K562 (cell line): ENCODE measurements at regions not wholly inside any gene's neighbourhood (a gene's known extent, or its start where the extent isn't known, plus 50 kb on each side); places are given as distances from the start of the nearest gene placed in this dataset.

ENCODE experiments used
- ATAC-seq: fragments of 200-7000 bp; cut with Tn5 transposase; 3 replicates; pipeline ENCODE4 v1.9.1; 2020; ENCODE audit warnings: moderate library complexity
- BruUV-seq: library from RNA; stranded (reverse); fragments of 400-500 nt; replicated peaks from 2 replicates; lab custom pipeline; 2021; lab: Mats Ljungman, UMichigan
- CTCF ChIA-PET: fragments of 300-600 bp; formaldehyde crosslinking; extraction: SDS; loops from one replicate; lab custom pipeline; 2021; ENCODE audit warnings: low intra/inter-chr PET ratio; lab: Yijun Ruan, JAX
- POLR2A ChIA-PET: fragments of 300-600, 350-650 bp; sonication (Branson Sonifier 250); formaldehyde crosslinking; extraction: SDS; loops from one replicate; lab custom pipeline; 2021; ENCODE audit warnings: antibody characterized with exemption, inconsistent platforms; lab: Yijun Ruan, JAX
- DNase-seq, 4 experiments: peaks; one replicate each; pipeline versions ENCODE4 v3.0.0 to v3.0.0-alpha.2; 2011 to 2018; ENCODE audit warnings: low spot score in 3 of 4, mixed read lengths in 3 of 4; ENCODE audit errors: extremely low read depth in 1 of 4
- FAIRE-seq: peaks from 2 replicates; lab custom pipeline; 2011; peaks lifted over from hg19 to GRCh38; lab: Jason Lieb, UNC
- H2AFZ ChIP-seq: 2 replicates; pipeline ENCODE4 v1.6.0; 2011; ENCODE audit warnings: low read depth, low read length, control low read depth, inconsistent platforms
- H3K27ac ChIP-seq: fragments of 200-600 bp; 3 replicates; pipeline ENCODE4 v1.8.0; 2011; ENCODE audit warnings: low read depth, mild to moderate bottlenecking, control low read depth, inconsistent platforms, low read length, moderate library complexity, mixed read lengths; ENCODE audit errors: extremely low read depth
- H3K27me3 ChIP-seq, 2 experiments: fragments of 300-600 bp in 1 of 2; 2 replicates in 1 of 2; 3 replicates in 1 of 2; pipeline versions ENCODE4 v1.6.0 to v1.8.0; 2011; ENCODE audit warnings: inconsistent platforms in 2 of 2, low read length in 2 of 2, mild to moderate bottlenecking in 1 of 2, mixed read lengths in 1 of 2, moderate library complexity in 1 of 2; ENCODE audit not compliant: control insufficient read depth in 2 of 2, insufficient read depth in 2 of 2
- H3K36me3 ChIP-seq: fragments of 300-600 bp; 3 replicates; pipeline ENCODE4 v1.8.0; 2011; ENCODE audit warnings: mild to moderate bottlenecking, low read length, inconsistent platforms; ENCODE audit not compliant: control insufficient read depth, insufficient read depth
- H3K4me1 ChIP-seq, 2 experiments: fragments of 200-600 bp in 1 of 2; replicated peaks in 1 of 2; 2 replicates in 1 of 2; 3 replicates in 1 of 2; pipeline versions ENCODE4 v1.5.1 to v1.8.0; 2011; ENCODE audit warnings: inconsistent platforms in 2 of 2, low read length in 2 of 2, mild to moderate bottlenecking in 1 of 2, mixed read lengths in 1 of 2, moderate library complexity in 1 of 2; ENCODE audit not compliant: control insufficient read depth in 2 of 2, insufficient read depth in 2 of 2
- H3K4me2 ChIP-seq: 2 replicates; pipeline ENCODE4 v1.6.1; 2011; ENCODE audit warnings: low read length, control low read depth, inconsistent platforms, mixed read lengths; ENCODE audit not compliant: insufficient read depth
- H3K4me3 ChIP-seq: fragments of 200-600 bp; sonication (generic), shearing (Covaris generic); 2 replicates; pipeline ENCODE4 v1.5.1; 2016; ENCODE audit warnings: control low read depth, inconsistent platforms
- H3K79me2 ChIP-seq: fragments of 200-600 bp; 3 replicates; pipeline ENCODE4 v1.8.0; 2011; ENCODE audit warnings: low read length, inconsistent platforms; ENCODE audit not compliant: control insufficient read depth, insufficient read depth
- H3K9ac ChIP-seq, 2 experiments: 2 replicates each; pipeline versions ENCODE4 v1.6.0 to v1.6.1; 2011; ENCODE audit warnings: low read depth in 2 of 2, low read length in 2 of 2, control low read depth in 1 of 2, inconsistent platforms in 1 of 2, mild to moderate bottlenecking in 1 of 2, mixed read lengths in 1 of 2; ENCODE audit not compliant: insufficient read depth in 1 of 2
- H3K9me1 ChIP-seq: one replicate; pipeline ENCODE4 v1.6.0; 2011; ENCODE audit warnings: inconsistent platforms, mild to moderate bottlenecking, low read length, moderate library complexity; ENCODE audit not compliant: control insufficient read depth, insufficient read depth
- H3K9me3 ChIP-seq: replicated peaks from 2 replicates; pipeline ENCODE4 v1.5.1; 2011; ENCODE audit warnings: low read depth, low read length, inconsistent platforms; ENCODE audit not compliant: control insufficient read depth, insufficient read depth
- H4K20me1 ChIP-seq: replicated peaks from 2 replicates; pipeline ENCODE4 v1.6.1; 2011; ENCODE audit warnings: low read length, inconsistent platforms, mixed read lengths; ENCODE audit not compliant: control insufficient read depth, insufficient read depth
- AFF1 ChIP-seq, 2 experiments: fragments of 450-650 bp; IDR thresholded peaks; 2 replicates each; pipeline ENCODE4 v1.6.1; 2018; ENCODE audit warnings: mild to moderate bottlenecking in 2 of 2, low read depth in 1 of 2; ENCODE audit not compliant: partially characterized antibody in 2 of 2
- BACH1 ChIP-seq: fragments of 200-800 bp; sonication (Bioruptor generic); IDR thresholded peaks from 2 replicates; pipeline ENCODE4 v1.6.1; 2016; ENCODE audit warnings: missing genetic modification characterization, missing compliant biosample characterization
- BRCA1 ChIP-seq, 2 experiments: fragments of 450-650 bp in 1 of 2; sonication (generic) in 1 of 2; formaldehyde crosslinking in 1 of 2; IDR thresholded peaks; 2 replicates each; pipeline versions ENCODE4 v1.5.0 to v1.6.1; 2017 to 2020; ENCODE audit warnings: mild to moderate bottlenecking in 1 of 2, missing genetic modification reagents in 1 of 2
- CEBPB ChIP-seq: fragments of 450-650 bp; IDR thresholded peaks from 2 replicates; pipeline ENCODE4 v1.6.1; 2016; ENCODE audit warnings: missing genetic modification characterization, missing compliant biosample characterization
- CGGBP1 ChIP-seq: fragments of 250-450 bp; sonication (Bioruptor Pico); IDR thresholded peaks from 2 replicates; pipeline ENCODE4 v1.9.0; 2021; ENCODE audit warnings: mild to moderate bottlenecking
- FOXO4 ChIP-seq: fragments of 450-650 bp; formaldehyde crosslinking; IDR thresholded peaks from 2 replicates; pipeline ENCODE4 v1.4.0; 2020; ENCODE audit warnings: mild to moderate bottlenecking, moderate library complexity
- NFIC ChIP-seq: fragments of 450-650 bp; IDR thresholded peaks from 2 replicates; pipeline ENCODE4 v1.6.1; 2017; ENCODE audit warnings: mild to moderate bottlenecking, inconsistent platforms
- RBM14 ChIP-seq: fragments of 200-400 bp; formaldehyde crosslinking; IDR thresholded peaks from 2 replicates; pipeline ENCODE4 v1.6.1; 2018; ENCODE audit warnings: low read depth, mild to moderate bottlenecking, low read length, moderate library complexity, borderline replicate concordance; ENCODE audit not compliant: insufficient read depth
- RBM22 ChIP-seq: fragments of 200-400 bp; formaldehyde crosslinking; IDR thresholded peaks from 2 replicates; pipeline ENCODE4 v1.6.1; 2018; ENCODE audit warnings: low read length, low read depth; ENCODE audit not compliant: poor library complexity, severe bottlenecking
- SP2 ChIP-seq: IDR thresholded peaks from 2 replicates; pipeline ENCODE4 v1.6.1; 2011; ENCODE audit warnings: mild to moderate bottlenecking, low read depth, low read length, moderate library complexity; ENCODE audit not compliant: poor library complexity, severe bottlenecking; ENCODE audit errors: extremely low read depth
- TCFL5 ChIP-seq: fragments of 250-450 bp; sonication (Bioruptor Pico); conservative IDR thresholded peaks from 2 replicates; pipeline ENCODE4 v1.6.1; 2021; ENCODE audit warnings: mild to moderate bottlenecking, moderate library complexity, matching md5 sums
- THRA ChIP-seq: fragments of 450-650 bp; IDR thresholded peaks from 2 replicates; pipeline ENCODE4 v1.6.1; 2017; ENCODE audit warnings: mild to moderate bottlenecking, moderate library complexity
- ZNF830 ChIP-seq: fragments of 250-450 bp; sonication (Bioruptor Pico); IDR thresholded peaks from 2 replicates; pipeline ENCODE4 v1.5.0; 2021; ENCODE audit warnings: mild to moderate bottlenecking
- in situ Hi-C: fragments of 300-500 bp; cut with MboI; formaldehyde crosslinking; loops from 4 replicates; pipeline ENCODE4 v1.15.0; 2018; ENCODE audit warnings: inconsistent platforms, mixed read lengths
- intact Hi-C: fragments of 100-400 bp; cut with micrococcal nuclease; formaldehyde crosslinking; loops from 2 replicates; pipeline ENCODE4 v1.14.2; 2022

- Histone ChIP-seq H3K4me2 (no peak overlapping the region), H3K79me2 (no peaks in the 10 kb centered on the region), H3K9ac (no peak overlapping the region), H3K27me3 (no peaks in the 10 kb centered on the region), H3K9me3 (no peaks in the 10 kb centered on the region), H3K4me3 (no peak overlapping the region), H3K36me3 (no peaks in the 10 kb centered on the region), H3K9me1 (no peaks in the 10 kb centered on the region), H3K27ac (no peak overlapping the region), H3K4me1 (no peaks in the 10 kb centered on the region), H4K20me1 (no peaks in the 10 kb centered on the region), H2AFZ (no peak overlapping the region)
- ATAC-seq (no peak), FAIRE-seq (no peak), DNase-seq (no peak)
- ChIA-PET POLR2A (no interaction called here), CTCF (no interaction called here)
- in situ Hi-C loops, result no loop called here
- BruUV-seq, result no TSS peak
- intact Hi-C loops, result no loop called here
- TF ChIP-seq NFIC (no peak), SP2 (no peak), ZNF830 (CRISPR knock-in tag) (no peak), CEBPB (no peak), BRCA1 (IDR thresholded peaks at IDR 0.05) (no peak), BRCA1 (CRISPR knock-in tag; IDR thresholded peaks at IDR 0.05) (no peak), RBM14 (no peak), BACH1 (tag) (no peak), FOXO4 (CRISPR knock-in tag) (no peak), RBM22 (no peak), AFF1 (IDR thresholded peaks at IDR 0.05; ENCODE audit: low read depth in 1 of 2, partially characterized antibody in 2 of 2) (no peak), TCFL5 (CRISPR knock-in tag) (no peak), THRA (no peak), CGGBP1 (CRISPR knock-in tag) (no peak)
Observed at GRCh38 chr12:43143278-43143677, 408.7 kb downstream of the ADAMTS20 start.
